OCI-LY1 (cell line): ENCODE measurements at regions not wholly inside any gene's neighbourhood (a gene's known extent, or its start where the extent isn't known, plus 50 kb on each side); places are given as distances from the start of the nearest gene placed in this dataset.

Experiments used
- H2AFZ ChIP-seq: fragments of 200-600 bp; sonication (generic), shearing (Covaris generic); 2 replicates; pipeline ENCODE4 v1.6.0; 2014; ENCODE audit warnings: antibody characterized with exemption, mild to moderate bottlenecking, low read length
- H3F3A ChIP-seq: fragments of 200-600 bp; sonication (generic), shearing (Covaris generic); 2 replicates; pipeline ENCODE4 v1.6.0; 2014; ENCODE audit warnings: mild to moderate bottlenecking, antibody characterized with exemption, low read length, moderate library complexity; ENCODE audit not compliant: insufficient read depth
- H3K27ac ChIP-seq: fragments of 200-600 bp; sonication (generic); 2 replicates; pipeline ENCODE4 v1.5.1; 2014; ENCODE audit warnings: low read length, mixed run types, mild to moderate bottlenecking, low read depth; ENCODE audit not compliant: poor library complexity, severe bottlenecking
- H3K27me3 ChIP-seq: fragments of 200-600 bp; sonication (generic); 2 replicates; pipeline ENCODE4 v1.6.0; 2014; ENCODE audit warnings: antibody characterized with exemption, mild to moderate bottlenecking, low read length, moderate library complexity; ENCODE audit not compliant: insufficient read depth
- H3K36me3 ChIP-seq: fragments of 200-600 bp; sonication (generic); 2 replicates; pipeline ENCODE4 v1.6.1; 2014; ENCODE audit warnings: mild to moderate bottlenecking, antibody characterized with exemption, low read length, moderate library complexity, mixed read lengths; ENCODE audit not compliant: insufficient read depth
- H3K4me1 ChIP-seq: fragments of 200-600 bp; sonication (generic); 2 replicates; pipeline ENCODE4 v1.5.1; 2014; ENCODE audit warnings: mild to moderate bottlenecking, low read length, moderate library complexity; ENCODE audit not compliant: insufficient read depth, severe bottlenecking
- H3K4me2 ChIP-seq: fragments of 200-600 bp; sonication (generic), shearing (Covaris generic); 2 replicates; pipeline ENCODE4 v1.6.1; 2014; ENCODE audit warnings: low read length
- H3K4me3 ChIP-seq: fragments of 200-600 bp; sonication (generic); 2 replicates; pipeline ENCODE4 v1.5.1; 2014; ENCODE audit warnings: low read length, low read depth, mild to moderate bottlenecking, mixed read lengths; ENCODE audit not compliant: poor library complexity, severe bottlenecking
- H3K79me2 ChIP-seq: fragments of 200-600 bp; shearing (Covaris generic); 2 replicates; pipeline ENCODE4 v1.6.1; 2016; ENCODE audit warnings: mixed run types, low read length, mixed read lengths; ENCODE audit not compliant: insufficient read depth
- H3K9ac ChIP-seq: fragments of 200-600 bp; sonication (generic), shearing (Covaris generic); 2 replicates; pipeline ENCODE4 v1.6.1; 2014; ENCODE audit warnings: mild to moderate bottlenecking, low read length, mixed read lengths
- H3K9me2 ChIP-seq: fragments of 200-600 bp; sonication (generic), shearing (Covaris generic); 2 replicates; pipeline ENCODE4 v1.6.1; 2014; ENCODE audit warnings: low read depth, mild to moderate bottlenecking, low read length, mixed read lengths
- H3K9me3 ChIP-seq: fragments of 200-600 bp; shearing (Covaris generic); 2 replicates; pipeline ENCODE4 v1.6.1; 2014; ENCODE audit warnings: low read length, mixed read lengths
- H4K20me1 ChIP-seq: fragments of 200-600 bp; sonication (generic), shearing (Covaris generic); 2 replicates; pipeline ENCODE4 v1.6.0; 2016; ENCODE audit warnings: mild to moderate bottlenecking, low read length; ENCODE audit not compliant: insufficient read depth
- EZH2 ChIP-seq: fragments of 200-600 bp; sonication (generic), shearing (Covaris generic); IDR thresholded peaks from 2 replicates; pipeline ENCODE4 v1.8.0; 2017; ENCODE audit warnings: borderline replicate concordance, mixed run types, mild to moderate bottlenecking, antibody characterized with exemption, low read length, moderate library complexity, mixed read lengths
- TF ChIP-seq, protein P1 (sequence below): fragments of 200-600 bp; sonication (generic), shearing (Covaris generic); IDR thresholded peaks from 2 replicates; pipeline ENCODE4 v1.5.1; 2017; ENCODE audit warnings: mild to moderate bottlenecking, antibody characterized with exemption, low read length, moderate library complexity, mixed read lengths

DNA sequence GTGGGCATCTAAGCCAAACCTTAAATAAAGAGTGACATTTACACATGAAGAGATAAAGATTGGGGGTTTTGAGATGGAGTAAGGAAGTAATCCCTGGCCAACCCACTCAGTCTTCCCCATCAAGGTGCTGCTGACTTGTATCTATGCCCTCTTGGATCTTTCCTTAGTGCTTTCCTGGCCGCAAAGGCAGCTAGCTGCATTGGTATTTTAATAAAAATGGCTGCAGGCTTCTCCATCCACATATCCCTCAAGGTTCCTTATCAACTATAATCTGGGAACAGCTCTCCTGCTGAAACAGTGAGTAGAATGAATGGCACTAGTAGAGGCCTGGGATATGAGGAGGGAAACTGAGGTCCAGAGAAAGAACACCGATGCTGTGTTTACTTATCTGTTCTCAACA is 122.2 kb upstream of the ANKRD28 start:
- Histone ChIP-seq H4K20me1 (no peaks in the 10 kb centered on the region), H3K27ac (no peak overlapping the region), H3K27me3 (no peaks in the 10 kb centered on the region), H3K4me3 (no peak overlapping the region), H2AFZ (no peak overlapping the region), H3K4me2 (no peak overlapping the region), H3K36me3 (no peaks in the 10 kb centered on the region), H3K9me3 (no peaks in the 10 kb centered on the region), H3F3A (no peaks in the 10 kb centered on the region), H3K9ac (no peak overlapping the region), H3K9me2 (no peaks in the 10 kb centered on the region), H3K79me2 (no peaks in the 10 kb centered on the region), H3K4me1 (no peaks in the 10 kb centered on the region)
- TF ChIP-seq EZH2: no peak
- TF ChIP-seq, protein P1, sequence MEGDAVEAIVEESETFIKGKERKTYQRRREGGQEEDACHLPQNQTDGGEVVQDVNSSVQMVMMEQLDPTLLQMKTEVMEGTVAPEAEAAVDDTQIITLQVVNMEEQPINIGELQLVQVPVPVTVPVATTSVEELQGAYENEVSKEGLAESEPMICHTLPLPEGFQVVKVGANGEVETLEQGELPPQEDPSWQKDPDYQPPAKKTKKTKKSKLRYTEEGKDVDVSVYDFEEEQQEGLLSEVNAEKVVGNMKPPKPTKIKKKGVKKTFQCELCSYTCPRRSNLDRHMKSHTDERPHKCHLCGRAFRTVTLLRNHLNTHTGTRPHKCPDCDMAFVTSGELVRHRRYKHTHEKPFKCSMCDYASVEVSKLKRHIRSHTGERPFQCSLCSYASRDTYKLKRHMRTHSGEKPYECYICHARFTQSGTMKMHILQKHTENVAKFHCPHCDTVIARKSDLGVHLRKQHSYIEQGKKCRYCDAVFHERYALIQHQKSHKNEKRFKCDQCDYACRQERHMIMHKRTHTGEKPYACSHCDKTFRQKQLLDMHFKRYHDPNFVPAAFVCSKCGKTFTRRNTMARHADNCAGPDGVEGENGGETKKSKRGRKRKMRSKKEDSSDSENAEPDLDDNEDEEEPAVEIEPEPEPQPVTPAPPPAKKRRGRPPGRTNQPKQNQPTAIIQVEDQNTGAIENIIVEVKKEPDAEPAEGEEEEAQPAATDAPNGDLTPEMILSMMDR: no peak

DNA sequence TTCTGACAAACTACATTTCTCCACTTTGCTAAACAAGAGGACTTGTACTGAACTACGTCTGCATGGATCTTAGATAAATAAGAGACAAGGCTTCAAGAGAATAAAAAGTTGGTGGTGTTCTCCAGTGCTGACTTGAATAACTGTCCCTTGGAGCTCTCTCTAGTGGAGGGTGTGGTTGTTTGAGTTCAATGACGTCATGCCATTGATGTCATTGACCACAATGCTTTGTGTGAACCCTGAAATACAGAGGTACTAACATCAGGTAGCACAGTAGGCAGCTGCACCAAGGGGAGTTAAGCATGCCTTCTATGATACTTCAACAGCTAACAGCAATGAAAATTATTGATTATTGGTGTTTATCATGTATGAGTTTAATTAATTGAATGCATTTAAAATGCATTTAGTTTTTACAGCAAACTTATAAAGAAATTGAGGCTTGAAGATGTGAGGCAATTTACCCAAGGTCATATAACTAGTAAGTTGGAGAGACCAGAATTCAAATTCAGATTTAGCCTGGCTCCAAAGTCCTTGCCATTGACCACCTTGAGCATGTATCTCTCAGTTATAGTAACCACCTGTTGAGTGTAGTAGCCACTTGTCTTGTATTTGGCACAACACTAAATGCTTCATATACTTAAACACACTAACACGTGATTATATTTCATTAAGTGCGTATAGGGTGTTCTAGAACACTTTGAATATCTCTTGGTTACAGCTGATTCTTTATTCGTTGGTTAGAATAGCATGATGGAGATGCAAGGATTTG is 126.0 kb upstream of the ANKRD28 start:
- Histone ChIP-seq H3K9me2 (no peaks in the 10 kb centered on the region), H3K36me3 (no peaks in the 10 kb centered on the region), H3K27me3 (no peaks in the 10 kb centered on the region), H2AFZ (no peak overlapping the region), H3K9ac (no peak overlapping the region), H3K4me1 (no peaks in the 10 kb centered on the region), H3K4me2 (no peak overlapping the region), H3K9me3 (no peaks in the 10 kb centered on the region), H3K4me3 (no peak overlapping the region), H3F3A (no peaks in the 10 kb centered on the region), H4K20me1 (no peaks in the 10 kb centered on the region), H3K79me2 (no peaks in the 10 kb centered on the region), H3K27ac (no peak overlapping the region)
- no peak for TF ChIP-seq EZH2
- TF ChIP-seq, protein P1: no peak

DNA sequence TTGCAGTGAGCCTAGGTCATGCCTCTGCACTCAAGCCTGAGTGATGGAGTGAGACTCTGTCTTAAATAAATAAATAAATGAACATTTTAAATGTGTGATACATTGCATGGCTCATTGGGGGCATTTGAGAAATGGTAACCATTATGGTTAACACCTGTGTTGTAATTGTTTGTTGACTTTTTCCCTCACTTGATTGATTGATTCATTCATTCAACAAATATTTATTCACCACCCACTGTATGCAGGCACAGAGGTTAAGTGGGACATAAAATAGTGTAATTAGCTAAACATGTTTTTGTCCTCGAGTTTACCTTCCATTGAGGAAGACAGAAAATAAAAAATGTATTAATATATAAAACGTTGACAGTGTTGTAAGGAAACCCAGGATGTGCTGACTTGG is 127.1 kb upstream of the ANKRD28 start:
- Histone ChIP-seq H3K9me3 (no peaks in the 10 kb centered on the region), H3K9ac (no peak overlapping the region), H3K27me3 (no peaks in the 10 kb centered on the region), H3K9me2 (no peaks in the 10 kb centered on the region), H3K27ac (no peak overlapping the region), H3F3A (no peaks in the 10 kb centered on the region), H3K4me1 (no peaks in the 10 kb centered on the region), H3K4me2 (no peak overlapping the region), H2AFZ (no peak overlapping the region), H3K4me3 (no peak overlapping the region), H3K36me3 (no peaks in the 10 kb centered on the region), H4K20me1 (no peaks in the 10 kb centered on the region), H3K79me2 (no peaks in the 10 kb centered on the region)
- TF ChIP-seq, protein P1: no peak
- no peak for TF ChIP-seq EZH2
